Endodermal cell (in vitro differentiated cells): ENCODE measurements at regions not wholly inside any gene's neighbourhood (a gene's known extent, or its start where the extent isn't known, plus 50 kb on each side); places are given as distances from the start of the nearest gene placed in this dataset.

Experiments used
- DNase-seq: peaks from one replicate; pipeline ENCODE4 v3.0.0-alpha.2; 2017
- H3K27ac ChIP-seq: 2 replicates; pipeline ENCODE4 v1.5.1; 2013; ENCODE audit warnings: mild to moderate bottlenecking, low read depth, low read length, moderate library complexity
- H3K27me3 ChIP-seq: 2 replicates; pipeline ENCODE4 v1.6.1; 2013; ENCODE audit warnings: mild to moderate bottlenecking, low read length, moderate library complexity; ENCODE audit not compliant: insufficient read depth, control insufficient read depth, poor library complexity, severe bottlenecking
- H3K36me3 ChIP-seq: 2 replicates; pipeline ENCODE4 v1.7.0; 2013; ENCODE audit warnings: mild to moderate bottlenecking, low read length, moderate library complexity; ENCODE audit not compliant: control insufficient read depth, insufficient read depth
- H3K4me1 ChIP-seq: one replicate; pipeline ENCODE4 v1.7.0; 2013; ENCODE audit warnings: low read length; ENCODE audit not compliant: control insufficient read depth, insufficient read depth
- H3K4me3 ChIP-seq: 2 replicates; pipeline ENCODE4 v1.5.1; 2013; ENCODE audit warnings: mild to moderate bottlenecking, low read length, moderate library complexity
- H3K9ac ChIP-seq: 2 replicates; pipeline ENCODE4 v1.6.1; 2013; ENCODE audit warnings: mild to moderate bottlenecking, low read length, moderate library complexity; ENCODE audit not compliant: poor library complexity, severe bottlenecking; ENCODE audit errors: extremely low read depth
- H3K9me3 ChIP-seq: 2 replicates; pipeline ENCODE4 v1.6.1; 2013; ENCODE audit warnings: mild to moderate bottlenecking, low read length, moderate library complexity; ENCODE audit not compliant: control insufficient read depth
- H3K27ac Mint-ChIP-seq: 2 replicates; pipeline ENCODE4 v1.8.0; 2020; ENCODE audit warnings: mixed read lengths
- H3K27me3 Mint-ChIP-seq: 2 replicates; pipeline ENCODE4 v1.8.0; 2021; ENCODE audit warnings: mild to moderate bottlenecking, mixed read lengths; ENCODE audit not compliant: insufficient read depth
- H3K36me3 Mint-ChIP-seq: 2 replicates; pipeline ENCODE4 v1.8.0; 2020; ENCODE audit warnings: low read depth, mixed read lengths
- H3K4me1 Mint-ChIP-seq: 2 replicates; pipeline ENCODE4 v1.8.0; 2020; ENCODE audit warnings: mixed read lengths
- H3K4me3 Mint-ChIP-seq: 2 replicates; pipeline ENCODE4 v1.8.0; 2020; ENCODE audit warnings: mild to moderate bottlenecking, moderate library complexity, mixed read lengths
- H3K9me3 Mint-ChIP-seq: 2 replicates; pipeline ENCODE4 v1.8.0; 2020; ENCODE audit warnings: mild to moderate bottlenecking, mixed read lengths
- WGBS, 2 experiments: methylation state at CpG; one replicate each; pipeline versions ENCODE4 v1.1.5 to v1.1.7; 2013; ENCODE audit warnings: missing lambda C conversion rate in 2 of 2, mixed read lengths in 1 of 2; ENCODE audit not compliant: insufficient coverage in 1 of 2, insufficient read length in 1 of 2; 5-methylcytosine and 5-hydroxymethylcytosine counted together
- TF ChIP-seq, protein P1 (sequence below): fragments of 200-600 bp; sonication (generic); conservative IDR thresholded peaks from 2 replicates; pipeline ENCODE4 v1.5.0; 2021; ENCODE audit warnings: antibody characterized with exemption, mild to moderate bottlenecking

DNA sequence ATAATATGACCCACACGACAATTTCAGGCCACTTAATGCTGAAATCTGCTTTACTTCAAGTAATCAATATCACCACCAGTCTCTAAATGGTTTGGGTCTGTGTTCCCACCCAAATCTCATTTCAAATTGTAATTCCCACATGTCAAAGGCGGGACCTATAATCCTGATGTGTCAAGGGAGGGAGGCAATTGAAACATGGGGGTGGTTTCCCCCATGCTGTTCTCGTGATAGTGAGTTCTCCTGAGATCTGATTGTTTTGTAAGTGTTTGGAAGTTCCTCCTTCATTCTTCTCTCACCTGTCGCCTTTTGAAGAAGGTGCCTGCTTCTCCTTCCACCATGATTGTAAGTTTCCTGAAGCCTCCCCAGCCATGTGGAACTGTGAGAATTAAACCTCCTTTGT is 178.4 kb downstream of the CRPPA start:
- H3K4me3 Mint-ChIP-seq = no peak overlapping the region
- H3K9me3 Mint-ChIP-seq = peaks cover 3% of the 10 kb centered on the region
- Histone ChIP-seq H3K36me3 (no peaks in the 10 kb centered on the region), H3K4me1 (no peaks in the 10 kb centered on the region), H3K27me3 (no peaks in the 10 kb centered on the region), H3K4me3 (no peak overlapping the region), H3K27ac (no peak overlapping the region), H3K9me3 (no peaks in the 10 kb centered on the region), H3K9ac (no peak overlapping the region)
- 83 to 100% methylated on average over 1 to 4 of the region's 4 CpGs for WGBS, 2 experiments
- peaks cover 4% of the 10 kb centered on the region for H3K36me3 Mint-ChIP-seq
- peaks cover 6% of the 10 kb centered on the region for H3K4me1 Mint-ChIP-seq
- peak; percentile 54 for DNase-seq
- H3K27me3 Mint-ChIP-seq = no peaks in the 10 kb centered on the region
- H3K27ac Mint-ChIP-seq = no peak overlapping the region
- TF ChIP-seq, protein P1, sequence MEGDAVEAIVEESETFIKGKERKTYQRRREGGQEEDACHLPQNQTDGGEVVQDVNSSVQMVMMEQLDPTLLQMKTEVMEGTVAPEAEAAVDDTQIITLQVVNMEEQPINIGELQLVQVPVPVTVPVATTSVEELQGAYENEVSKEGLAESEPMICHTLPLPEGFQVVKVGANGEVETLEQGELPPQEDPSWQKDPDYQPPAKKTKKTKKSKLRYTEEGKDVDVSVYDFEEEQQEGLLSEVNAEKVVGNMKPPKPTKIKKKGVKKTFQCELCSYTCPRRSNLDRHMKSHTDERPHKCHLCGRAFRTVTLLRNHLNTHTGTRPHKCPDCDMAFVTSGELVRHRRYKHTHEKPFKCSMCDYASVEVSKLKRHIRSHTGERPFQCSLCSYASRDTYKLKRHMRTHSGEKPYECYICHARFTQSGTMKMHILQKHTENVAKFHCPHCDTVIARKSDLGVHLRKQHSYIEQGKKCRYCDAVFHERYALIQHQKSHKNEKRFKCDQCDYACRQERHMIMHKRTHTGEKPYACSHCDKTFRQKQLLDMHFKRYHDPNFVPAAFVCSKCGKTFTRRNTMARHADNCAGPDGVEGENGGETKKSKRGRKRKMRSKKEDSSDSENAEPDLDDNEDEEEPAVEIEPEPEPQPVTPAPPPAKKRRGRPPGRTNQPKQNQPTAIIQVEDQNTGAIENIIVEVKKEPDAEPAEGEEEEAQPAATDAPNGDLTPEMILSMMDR = no peak

DNA sequence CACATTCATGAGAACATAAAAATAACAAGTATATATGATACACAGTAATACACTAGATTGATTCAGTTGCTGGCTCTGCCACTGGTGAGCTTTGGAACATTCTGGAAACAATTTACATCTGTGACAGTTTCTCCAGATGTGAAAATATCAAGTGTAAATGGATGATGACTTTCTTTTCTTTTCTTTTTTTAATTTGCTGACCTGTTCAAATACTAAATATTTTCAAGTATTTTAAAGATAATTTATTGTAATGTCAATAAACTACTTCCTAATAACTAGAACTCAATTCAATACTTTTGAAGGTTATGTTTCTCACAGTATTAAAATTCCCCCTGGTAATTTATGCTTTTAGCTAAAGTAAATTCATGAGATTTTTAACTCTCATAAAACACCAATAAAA is 180.3 kb downstream of the CRPPA start:
- H3K9me3 ChIP-seq = no peaks in the 10 kb centered on the region
- Mint-ChIP-seq H3K27ac (no peak overlapping the region), H3K27me3 (no peaks in the 10 kb centered on the region), H3K9me3 (peaks cover 3% of the 10 kb centered on the region), H3K4me3 (no peak overlapping the region), H3K36me3 (peaks cover 4% of the 10 kb centered on the region), H3K4me1 (peaks cover 6% of the 10 kb centered on the region)
- H3K27ac ChIP-seq = no peak overlapping the region
- H3K36me3 ChIP-seq = no peaks in the 10 kb centered on the region
- no peak overlapping the region for H3K9ac ChIP-seq
- H3K4me1 ChIP-seq = no peaks in the 10 kb centered on the region
- no peaks in the 10 kb centered on the region for H3K27me3 ChIP-seq
- TF ChIP-seq, protein P1 = no peak
- no peak overlapping the region for H3K4me3 ChIP-seq
- no peak for DNase-seq

DNA sequence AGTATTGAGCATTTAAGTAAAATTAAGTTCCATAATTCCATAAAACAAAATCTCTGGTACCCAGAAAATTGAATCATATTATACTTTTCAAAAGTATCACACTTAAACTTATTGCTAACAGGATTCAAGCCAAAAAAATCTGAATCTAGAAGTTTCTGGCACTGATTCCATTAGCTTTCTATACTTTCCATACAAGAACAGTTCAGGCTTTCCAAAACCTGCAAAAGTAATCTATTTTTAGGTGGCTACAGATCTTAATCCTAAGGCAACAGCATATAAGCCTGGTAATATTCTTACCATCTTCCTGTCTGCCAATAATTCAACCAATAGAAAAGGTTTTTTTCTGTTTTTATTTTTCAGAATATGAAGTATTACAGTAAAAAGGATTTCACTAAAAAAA is 185.0 kb downstream of the CRPPA start:
- Mint-ChIP-seq H3K27ac (no peak overlapping the region), H3K27me3 (no peaks in the 10 kb centered on the region), H3K36me3 (peaks cover 5% of the 10 kb centered on the region), H3K4me1 (no peaks in the 10 kb centered on the region), H3K9me3 (peaks cover 15% of the 10 kb centered on the region), H3K4me3 (no peak overlapping the region)
- DNase-seq = no peak
- Histone ChIP-seq H3K27me3 (no peaks in the 10 kb centered on the region), H3K9me3 (peaks cover 15% of the 10 kb centered on the region), H3K4me1 (no peaks in the 10 kb centered on the region), H3K9ac (no peak overlapping the region), H3K36me3 (no peaks in the 10 kb centered on the region), H3K4me3 (no peak overlapping the region), H3K27ac (no peak overlapping the region)
- TF ChIP-seq, protein P1 = no peak
